NCI-H187 treated with DMSO at 0.1 percent for 48 hours (cell line): ENCODE measurements at regions not wholly inside any gene's neighbourhood (a gene's known extent, or its start where the extent isn't known, plus 50 kb on each side); places are given as distances from the start of the nearest gene placed in this dataset.

Source experiments
- DNase-seq: peaks from one replicate; lab custom pipeline; 2025; lab: John Stamatoyannopoulos, UW

DNA sequence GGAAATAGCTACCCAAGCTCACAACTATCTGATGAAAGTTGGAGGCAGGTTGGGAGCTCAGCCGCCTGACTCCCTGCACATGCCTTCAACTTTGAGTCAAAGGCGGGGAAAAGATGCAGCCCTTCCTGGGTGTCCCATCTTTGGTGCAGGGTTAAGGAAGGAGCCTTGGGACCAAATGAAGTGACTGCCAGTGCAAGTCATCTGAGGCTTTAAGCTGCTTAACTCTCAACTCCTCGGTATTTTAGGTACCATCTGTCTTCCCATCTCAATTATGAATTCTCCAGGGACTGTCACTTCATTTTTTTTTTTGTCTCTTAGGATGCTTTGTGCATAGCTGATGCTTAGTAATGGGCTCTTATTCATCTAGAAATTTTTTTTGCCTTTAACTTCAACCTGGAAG lies 408.8 kb upstream of the C2CD4B start:
- DNase-seq: no peak

GRCh38 chr15:62578546-62578945 lies 413.5 kb upstream of the C2CD4B start:
- DNase-seq: no peak

DNA sequence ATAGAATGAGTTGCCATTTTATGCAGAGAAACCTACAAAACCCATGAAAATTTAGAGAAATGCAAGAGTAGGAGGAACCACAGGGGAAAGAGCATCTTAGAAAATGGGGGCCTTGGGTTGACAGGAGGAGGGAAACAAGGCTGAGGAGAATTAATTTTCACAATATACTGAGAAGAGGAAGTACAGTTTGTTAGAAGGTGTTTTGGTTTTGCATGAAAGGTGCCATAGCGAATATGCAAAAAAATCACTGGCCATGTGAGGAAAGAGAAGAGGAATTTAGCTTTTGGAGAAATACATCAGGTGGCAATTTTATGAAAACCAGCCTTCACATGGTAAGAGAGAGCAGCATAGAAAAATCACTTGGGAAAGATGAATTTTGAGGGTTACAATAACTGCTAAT lies 413.9 kb upstream of the C2CD4B start:
- DNase-seq: no peak

DNA sequence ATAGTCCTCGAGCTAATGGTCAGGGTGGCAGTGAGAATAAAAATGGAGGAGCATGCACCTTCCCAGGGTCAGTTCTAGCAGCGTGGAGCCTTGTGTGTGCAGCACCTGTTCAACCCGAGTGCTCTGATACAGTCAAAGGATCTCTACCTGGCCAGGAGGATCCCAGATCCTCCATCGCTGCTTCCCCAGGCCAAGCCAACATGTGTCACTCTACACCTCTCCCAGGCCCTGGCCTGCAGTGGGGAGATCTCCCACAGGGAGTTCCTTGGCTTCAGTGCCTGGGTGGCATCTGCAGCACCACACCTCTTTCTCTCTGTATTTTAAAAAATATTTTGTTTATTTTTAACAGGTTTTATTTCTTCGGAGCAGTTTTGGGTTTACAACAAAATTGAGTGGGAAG lies 414.8 kb upstream of the C2CD4B start:
- DNase-seq: no peak

DNA sequence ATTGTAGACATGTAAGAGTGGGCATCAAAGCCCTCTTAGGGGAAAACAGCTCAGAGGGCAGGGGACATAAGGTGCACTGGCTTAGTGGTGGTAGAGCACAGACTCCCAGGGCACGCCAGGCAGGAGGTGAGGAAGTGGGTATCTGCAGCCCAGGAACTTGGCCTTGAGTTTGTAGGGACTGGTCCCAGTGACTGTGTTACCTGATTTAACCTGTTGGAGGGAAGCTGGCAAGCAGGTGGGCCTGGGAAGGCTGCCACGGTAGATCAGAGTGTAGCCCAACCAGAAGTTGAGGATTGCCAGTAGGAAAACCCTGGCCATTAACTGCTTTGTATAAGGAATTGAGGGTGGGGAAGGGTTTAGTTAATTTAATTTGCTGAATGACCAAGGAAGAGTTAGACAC lies 417.5 kb upstream of the C2CD4B start:
- DNase-seq: no peak

- DNase-seq: no peak
These were observed 419.5 kb upstream of the C2CD4B start for GRCh38 chr15:62584301-62585235.

GRCh38 chr15:62588938-62589670 lies 424.0 kb upstream of the C2CD4B start:
- DNase-seq: no peak

GRCh38 chr15:62591842-62592838 lies 427.1 kb upstream of the C2CD4B start:
- no peak for DNase-seq

GRCh38 chr15:62592920-62593319 lies 427.8 kb upstream of the C2CD4B start:
- DNase-seq: no peak

- no peak for DNase-seq
These were observed 428.8 kb upstream of the C2CD4B start for GRCh38 chr15:62593681-62594399.

- DNase-seq: no peak
These were observed 433.1 kb upstream of the C2CD4B start for GRCh38 chr15:62598217-62598616.

DNA sequence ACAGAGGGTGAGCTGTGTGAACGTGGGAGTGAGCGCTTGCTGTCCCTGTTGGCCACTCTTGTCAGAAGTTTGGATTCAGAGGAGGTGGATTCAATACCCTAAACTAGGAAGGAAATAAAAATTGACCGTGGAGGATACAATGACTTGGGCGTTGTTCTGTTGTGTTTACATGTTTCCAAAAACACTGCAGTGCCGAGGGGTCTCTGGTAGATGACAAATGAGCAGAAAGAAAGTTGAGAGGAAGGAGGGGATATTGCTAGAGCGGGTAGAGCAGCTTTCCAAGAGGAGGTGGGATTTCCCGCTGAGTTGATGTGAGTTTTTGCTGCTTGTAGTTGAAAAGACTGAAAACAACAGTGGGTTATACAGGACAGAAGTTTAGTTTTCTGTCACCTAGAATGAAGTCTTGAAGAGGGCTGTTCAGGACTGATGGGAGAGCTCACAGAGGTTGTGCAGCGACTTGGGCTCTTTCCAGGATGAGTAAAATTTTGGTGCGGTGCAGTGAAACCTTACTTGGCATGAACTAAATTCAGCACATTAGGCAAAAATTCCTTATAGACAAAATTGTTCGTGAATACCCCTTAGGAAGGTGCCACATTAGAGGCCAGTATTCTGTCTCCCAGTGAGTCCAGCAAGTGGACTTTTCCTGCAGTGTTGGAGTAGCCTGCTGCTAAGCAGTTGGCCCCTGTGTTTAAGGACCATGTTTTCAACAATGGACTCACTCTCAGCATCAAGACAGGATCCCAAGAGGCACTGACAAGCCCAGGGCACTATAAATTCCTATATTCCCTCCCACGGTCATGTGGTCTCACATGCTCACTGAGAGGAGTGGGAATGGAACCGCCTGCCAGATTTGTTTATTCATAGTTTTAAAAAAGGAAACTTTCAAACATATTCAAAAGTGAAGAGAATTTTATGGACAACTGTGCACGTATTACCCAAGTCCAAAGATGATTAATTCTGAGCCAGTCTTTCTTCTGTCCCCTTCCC lies 435.0 kb upstream of the C2CD4B start:
- DNase-seq: no peak

GRCh38 chr15:62601777-62602545 lies 436.9 kb upstream of the C2CD4B start:
- DNase-seq: no peak

- DNase-seq: no peak
These were observed 438.7 kb upstream of the C2CD4B start for GRCh38 chr15:62603742-62604141.

DNA sequence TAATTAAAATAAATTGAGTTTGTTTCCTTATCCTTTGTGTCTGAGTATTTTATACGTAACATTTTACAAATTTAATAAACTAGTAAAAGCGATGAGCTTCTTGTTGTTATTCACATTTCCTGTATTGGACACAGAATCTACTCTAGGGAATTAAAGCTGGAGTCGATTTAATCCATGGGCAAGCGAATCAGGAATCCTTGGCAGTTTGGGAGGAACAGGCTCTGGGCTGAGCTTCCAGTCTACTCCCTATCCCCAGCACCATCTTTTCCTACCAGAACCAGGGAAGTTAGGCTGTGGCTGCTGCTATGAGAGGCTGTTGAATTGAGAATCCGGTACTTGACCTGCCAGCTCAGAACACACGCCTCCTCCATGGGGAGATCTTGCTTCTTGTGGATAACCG lies 437.3 kb upstream of the TPM1 start:
- no peak for DNase-seq

DNA sequence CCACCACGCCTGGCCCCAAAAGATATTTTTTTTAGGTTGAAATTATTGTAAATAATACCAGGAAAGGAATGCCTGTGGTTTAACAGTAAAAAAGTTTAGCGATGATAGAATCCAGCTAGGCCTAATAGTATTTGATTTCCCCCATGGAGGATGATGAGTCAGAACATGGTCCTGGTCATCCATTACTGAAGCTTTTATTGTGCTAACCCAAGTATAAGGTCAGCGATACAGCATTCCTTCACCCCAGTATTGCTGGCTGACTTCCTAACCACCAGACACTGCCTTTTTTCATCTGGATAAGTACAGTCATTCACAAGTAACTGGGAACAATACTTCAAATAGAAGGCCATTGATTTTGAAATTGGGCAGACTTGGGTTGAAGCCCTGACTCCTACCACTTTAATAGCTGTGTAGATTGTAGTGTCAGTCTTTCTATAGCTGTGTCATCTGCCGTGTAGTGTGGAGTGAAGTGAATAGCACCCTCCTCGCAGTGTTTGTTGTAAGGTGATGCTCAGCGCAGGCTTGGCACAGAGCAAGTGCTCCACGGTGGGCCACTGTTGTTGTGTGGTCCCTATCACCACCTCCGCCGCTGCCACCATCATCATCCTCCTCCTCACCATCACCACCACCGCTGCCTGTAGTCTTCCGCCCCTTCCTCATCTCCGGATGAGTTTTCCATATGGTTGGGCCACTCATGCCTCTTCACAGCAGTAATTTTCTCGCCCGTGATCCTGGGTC lies 436.0 kb upstream of the TPM1 start:
- DNase-seq: no peak

DNA sequence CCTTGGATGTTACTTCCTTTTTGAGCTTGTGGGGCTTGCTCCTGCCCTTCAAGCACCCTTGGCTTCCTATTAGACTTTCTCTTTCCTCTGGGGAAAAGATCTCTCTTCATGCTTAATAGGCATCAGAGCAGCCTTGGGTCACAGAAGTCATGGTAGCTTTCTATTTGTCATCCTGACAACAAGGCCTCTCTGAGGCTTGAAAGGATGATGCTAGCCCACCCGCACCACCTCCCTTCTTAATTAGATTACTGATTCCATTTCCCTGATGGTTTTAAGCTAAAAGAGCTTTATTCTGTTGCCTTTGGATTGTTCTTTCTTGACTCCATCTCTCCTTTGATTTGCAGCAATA lies 435.5 kb upstream of the TPM1 start:
- no peak for DNase-seq

GRCh38 chr15:62607643-62608042 lies 434.9 kb upstream of the TPM1 start:
- no peak for DNase-seq

DNA sequence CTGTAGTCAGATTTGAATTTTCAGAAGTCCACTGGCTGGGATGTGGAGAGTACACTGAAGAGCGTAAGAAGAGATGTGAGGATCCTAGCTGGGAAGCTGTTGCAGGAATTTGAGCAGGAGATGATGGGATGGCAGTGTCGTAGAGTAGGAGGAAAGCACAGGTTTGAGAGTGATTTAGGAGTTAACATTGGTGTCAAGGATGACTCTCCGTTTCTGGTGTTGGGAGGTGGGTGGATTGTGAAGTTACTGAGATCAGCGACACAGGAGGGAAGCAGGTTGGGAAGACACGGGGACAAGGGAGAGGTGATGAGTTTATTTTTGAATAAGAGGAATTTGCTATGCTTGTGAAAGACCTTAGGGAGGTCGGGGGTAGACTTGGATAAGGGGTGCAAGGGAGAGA lies 434.2 kb upstream of the TPM1 start:
- no peak for DNase-seq
